Jurkat, Clone E6-1 (cell line): ENCODE measurements at regions not wholly inside any gene's neighbourhood (a gene's known extent, or its start where the extent isn't known, plus 50 kb on each side); places are given as distances from the start of the nearest gene placed in this dataset.

Experiments
- DNase-seq: peaks from one replicate; pipeline ENCODE4 v3.0.0-alpha.2; 2011; ENCODE audit warnings: low read depth, low spot score
- H3K4me3 ChIP-seq: 2 replicates; pipeline ENCODE4 v1.5.1; 2011; ENCODE audit warnings: mild to moderate bottlenecking, low read length, control low read depth, moderate library complexity

- no peak overlapping the region for H3K4me3 ChIP-seq
- DNase-seq: no peak
Observed at GRCh38 chr7:50962962-50963374, 180.3 kb upstream of the GRB10 start.

DNA sequence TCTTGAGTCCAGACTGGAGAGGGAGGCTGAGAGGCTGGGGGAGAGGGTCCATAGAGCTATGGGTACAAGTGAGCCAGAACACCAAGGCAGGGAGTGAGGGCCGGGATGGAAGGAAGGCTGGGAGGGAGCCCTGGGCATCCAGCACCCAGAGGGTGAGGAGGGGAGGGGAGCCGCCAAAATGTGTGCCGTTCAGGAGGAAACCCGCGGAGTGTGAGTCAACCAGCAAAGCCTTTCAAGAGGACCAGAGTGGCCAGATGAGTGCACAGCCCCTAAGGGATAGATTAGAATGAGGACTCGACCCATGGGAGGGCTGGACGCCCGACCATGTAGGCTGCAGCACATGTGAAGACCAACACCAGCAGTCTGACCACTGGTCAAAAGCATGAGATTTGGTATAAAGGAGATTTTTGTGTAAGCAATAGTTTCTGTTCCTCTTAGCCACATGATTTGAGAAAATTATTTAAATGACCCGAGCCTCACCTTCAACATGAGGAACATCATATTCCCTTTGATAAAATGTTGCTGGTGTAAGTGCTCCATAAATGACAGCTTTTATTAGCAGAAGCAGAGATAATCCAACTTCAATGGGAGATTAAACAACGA, 179.7 kb upstream of the GRB10 start:
- no peak for DNase-seq
- H3K4me3 ChIP-seq: no peak overlapping the region

DNA sequence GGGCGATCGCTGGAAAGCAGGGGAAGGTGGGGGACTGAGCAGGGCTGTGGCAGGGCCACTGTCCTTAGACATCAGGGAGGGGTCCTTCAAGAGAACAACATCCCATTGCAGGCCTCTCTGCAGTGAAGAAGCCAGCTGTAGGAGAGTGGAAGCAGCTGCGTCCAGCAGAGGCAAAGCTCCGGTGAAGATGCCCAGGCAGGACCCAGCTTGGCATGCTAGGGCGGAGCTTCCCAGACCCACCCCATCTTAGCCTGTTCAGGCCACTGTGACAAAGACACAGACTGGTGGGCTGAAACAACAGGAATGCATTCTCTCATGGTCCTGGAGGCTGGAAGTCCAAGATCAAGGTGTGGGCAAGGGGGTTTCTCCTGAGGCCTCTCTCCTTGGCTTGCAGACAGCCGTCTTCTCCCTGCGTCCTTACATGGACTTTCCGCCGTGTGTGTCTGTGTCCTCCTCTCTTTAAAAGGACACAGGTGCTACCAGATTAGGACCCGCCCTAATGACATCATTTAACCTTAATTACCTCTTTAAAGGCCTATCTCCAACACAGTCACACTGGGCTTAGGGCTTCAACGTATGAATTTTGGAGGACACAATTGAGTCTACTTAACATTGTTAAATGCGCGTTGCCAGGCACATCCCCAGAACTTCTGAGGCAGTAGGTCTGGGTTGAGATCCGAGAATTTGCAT, 178.1 kb upstream of the GRB10 start:
- H3K4me3 ChIP-seq: no peak overlapping the region
- no peak for DNase-seq

DNA sequence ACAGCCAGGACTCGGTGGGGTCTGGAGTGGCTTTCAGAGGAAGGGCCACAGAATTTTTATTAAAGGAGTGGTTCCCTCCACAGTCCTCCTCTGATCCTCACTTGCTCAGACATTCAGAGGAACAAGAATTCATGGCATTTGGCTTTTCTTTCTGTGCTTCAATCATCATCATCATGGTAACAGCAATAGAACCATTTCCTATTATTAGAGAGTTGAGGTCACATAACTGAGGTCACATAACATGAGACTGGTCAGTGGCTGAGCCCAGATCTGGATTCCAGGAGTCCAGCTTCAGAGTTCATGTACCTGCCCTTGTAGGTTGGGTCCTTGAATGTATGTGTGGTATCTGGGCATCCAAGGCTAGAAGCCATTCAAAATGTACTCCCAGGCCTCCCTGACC, 177.3 kb upstream of the GRB10 start:
- no peak overlapping the region for H3K4me3 ChIP-seq
- DNase-seq: no peak

DNA sequence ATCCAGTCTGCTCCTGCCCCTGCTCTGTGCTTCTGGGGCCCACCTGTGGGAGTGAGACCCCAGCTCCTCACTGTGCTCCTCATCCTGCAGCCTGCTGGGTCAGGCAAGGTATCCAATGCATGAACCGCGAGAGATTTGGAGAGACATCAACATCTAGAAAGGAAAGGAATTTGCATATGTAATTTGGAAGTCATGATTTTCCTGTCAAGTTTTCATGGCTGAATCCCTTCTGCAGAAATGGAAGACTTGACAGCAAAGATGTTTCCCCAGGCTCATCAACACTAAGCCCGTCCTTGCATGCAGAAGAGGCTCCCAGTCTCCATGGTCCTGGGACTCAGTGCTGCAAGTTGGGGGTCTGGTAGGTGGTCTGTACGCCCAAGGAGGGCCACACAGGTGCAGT, 176.9 kb upstream of the GRB10 start:
- no peak overlapping the region for H3K4me3 ChIP-seq
- no peak for DNase-seq

DNA sequence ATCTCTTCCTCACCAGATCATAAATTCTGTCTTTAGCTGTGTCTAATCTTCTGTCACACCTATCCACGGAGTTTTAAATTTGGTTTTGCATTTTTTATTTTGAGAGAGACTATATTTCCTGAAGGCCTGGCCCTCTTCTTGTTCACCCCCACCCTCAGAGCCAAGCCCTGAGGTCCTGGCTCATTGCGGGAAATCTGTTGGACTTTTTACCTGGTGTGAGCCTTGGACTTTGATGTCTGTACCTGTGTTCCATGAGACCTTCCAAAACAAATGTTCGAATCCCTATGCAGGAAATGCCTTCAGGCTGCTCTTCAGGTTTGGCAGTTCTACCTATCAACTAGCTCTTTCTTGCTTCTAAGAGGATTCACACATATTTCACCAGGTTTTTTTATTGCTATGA, 175.2 kb upstream of the GRB10 start:
- no peak overlapping the region for H3K4me3 ChIP-seq

GRCh38 chr7:50957431-50957830, 174.7 kb upstream of the GRB10 start:
- DNase-seq: no peak

More for the DNA sequence above, 175.2 kb upstream of the GRB10 start:
- no peak for DNase-seq

DNA sequence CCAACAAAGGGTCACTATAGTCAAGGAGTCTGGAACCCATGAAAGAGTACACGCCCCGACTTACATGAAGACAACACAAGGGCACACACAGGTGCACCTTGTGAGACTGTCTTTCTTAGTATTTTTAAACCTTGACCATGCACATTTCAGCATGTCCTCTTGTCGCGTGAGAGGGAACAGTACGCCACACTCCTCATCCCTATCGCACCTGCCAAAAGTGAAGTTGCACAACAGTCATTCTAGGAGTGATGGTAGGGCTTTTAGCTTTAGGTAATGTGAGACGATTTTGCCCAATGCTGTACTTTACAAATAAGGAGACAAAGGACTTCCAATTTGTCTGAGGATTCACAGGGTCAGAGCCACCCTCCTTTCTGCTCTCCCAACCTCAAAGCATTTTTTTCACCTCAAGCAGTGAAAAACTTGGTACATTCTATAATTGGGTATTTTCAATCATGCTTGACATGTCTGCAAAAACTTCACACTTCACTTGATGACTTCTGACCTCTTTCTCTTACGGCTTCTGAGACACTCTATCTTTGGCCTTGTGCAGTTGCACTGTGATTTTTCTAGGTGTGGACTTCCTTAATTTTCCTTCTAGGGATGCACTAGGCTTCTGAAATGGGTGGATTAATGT, 173.9 kb upstream of the GRB10 start:
- H3K4me3 ChIP-seq: no peak overlapping the region
- DNase-seq: no peak

More at GRCh38 chr7:50957431-50957830, 174.7 kb upstream of the GRB10 start:
- H3K4me3 ChIP-seq: no peak overlapping the region

GRCh38 chr7:50954716-50955115, 172.0 kb upstream of the GRB10 start:
- DNase-seq: no peak
- H3K4me3 ChIP-seq: no peak overlapping the region

DNA sequence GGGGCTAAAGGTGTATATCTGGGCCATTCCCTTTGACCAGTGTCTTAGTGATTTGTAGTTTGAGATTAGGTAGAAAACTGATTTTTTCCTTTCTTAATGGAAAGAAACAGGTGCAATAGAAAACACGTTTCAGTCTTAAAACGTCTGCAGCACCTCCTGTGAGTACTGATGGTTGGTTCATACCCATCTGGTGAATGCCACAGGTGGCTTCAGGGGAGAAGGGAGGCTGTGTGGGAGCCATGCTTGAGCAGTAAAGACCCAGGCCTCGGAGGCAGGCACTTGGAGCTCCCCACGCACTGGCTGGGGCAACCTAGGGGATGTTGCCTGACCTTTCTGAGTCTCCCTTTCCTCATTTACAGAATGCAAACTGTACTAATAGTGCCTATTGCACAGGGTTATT, 171.5 kb upstream of the GRB10 start:
- no peak for DNase-seq
- no peak overlapping the region for H3K4me3 ChIP-seq

GRCh38 chr7:50953820-50954219, 171.1 kb upstream of the GRB10 start:
- H3K4me3 ChIP-seq: no peak overlapping the region
- no peak for DNase-seq

DNA sequence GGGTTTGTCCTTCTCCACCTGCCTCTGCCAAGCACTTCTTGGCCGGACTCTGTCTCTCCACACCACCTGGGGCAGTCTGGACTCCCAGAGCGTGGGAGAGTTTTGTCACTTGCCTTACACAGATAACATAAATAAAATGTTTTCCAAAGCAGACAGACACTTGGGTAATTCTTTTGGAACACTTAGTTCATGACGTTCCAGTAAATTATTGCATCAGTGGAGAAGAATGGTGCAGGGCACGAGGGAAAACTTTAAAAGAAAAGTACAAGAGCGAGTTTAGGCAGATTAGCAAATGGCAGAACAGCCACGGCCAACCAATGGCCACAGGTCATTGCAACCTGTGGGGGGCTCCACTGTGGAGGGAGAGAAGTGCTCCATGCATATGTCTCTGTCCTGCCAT, 170.6 kb upstream of the GRB10 start:
- no peak for DNase-seq

GRCh38 chr7:50952544-50952943, 169.8 kb upstream of the GRB10 start:
- no peak overlapping the region for H3K4me3 ChIP-seq
- no peak for DNase-seq

More for the DNA sequence above, 170.6 kb upstream of the GRB10 start:
- no peak overlapping the region for H3K4me3 ChIP-seq

DNA sequence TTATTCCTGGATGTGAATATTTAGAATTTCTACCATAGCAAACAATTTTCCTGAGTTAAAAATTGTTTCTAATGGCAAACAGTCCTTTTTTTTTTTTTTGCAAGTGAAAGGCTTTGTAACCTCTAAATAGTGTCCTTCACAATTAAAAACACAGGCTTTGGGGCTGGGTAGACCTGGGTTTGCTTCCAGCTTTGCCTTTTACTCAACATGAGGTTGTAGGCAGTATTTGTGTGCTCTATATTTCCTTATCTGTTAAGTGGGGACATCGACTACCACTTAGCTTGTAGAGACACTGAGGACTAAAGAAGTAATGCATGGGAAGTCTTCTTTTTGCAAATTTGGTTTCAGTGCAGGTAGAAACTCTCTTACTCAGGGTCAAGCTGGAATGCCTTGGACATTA, 169.4 kb upstream of the GRB10 start:
- no peak for DNase-seq
- H3K4me3 ChIP-seq: no peak overlapping the region

DNA sequence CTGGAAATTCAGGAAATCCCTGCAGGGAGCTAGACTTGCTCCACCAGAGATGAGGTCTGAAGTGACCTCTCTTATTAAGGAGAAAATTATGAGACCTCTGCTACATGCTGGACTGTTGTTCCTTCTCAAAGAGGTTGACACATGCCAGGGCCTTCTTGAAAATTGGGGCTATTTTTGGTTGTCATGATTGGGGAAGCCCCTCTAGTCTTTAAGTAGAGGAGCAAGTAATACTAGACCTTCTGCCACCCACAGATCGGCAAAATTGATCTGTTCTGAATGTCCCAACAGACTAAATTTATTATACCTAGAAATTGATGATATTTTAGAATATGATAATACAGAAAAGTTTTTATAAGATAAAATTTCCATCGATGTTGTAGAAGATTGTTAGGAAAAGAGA, 160.8 kb upstream of the GRB10 start:
- no peak for DNase-seq
- H3K4me3 ChIP-seq: no peak overlapping the region

GRCh38 chr7:50941525-50941924, 158.8 kb upstream of the GRB10 start:
- no peak overlapping the region for H3K4me3 ChIP-seq
- no peak for DNase-seq

GRCh38 chr7:50940621-50941020, 157.9 kb upstream of the GRB10 start:
- no peak overlapping the region for H3K4me3 ChIP-seq
- DNase-seq: peak; percentile 19

- no peak overlapping the region for H3K4me3 ChIP-seq
- DNase-seq: no peak
Observed at GRCh38 chr7:50939021-50939420, 156.3 kb upstream of the GRB10 start.

DNA sequence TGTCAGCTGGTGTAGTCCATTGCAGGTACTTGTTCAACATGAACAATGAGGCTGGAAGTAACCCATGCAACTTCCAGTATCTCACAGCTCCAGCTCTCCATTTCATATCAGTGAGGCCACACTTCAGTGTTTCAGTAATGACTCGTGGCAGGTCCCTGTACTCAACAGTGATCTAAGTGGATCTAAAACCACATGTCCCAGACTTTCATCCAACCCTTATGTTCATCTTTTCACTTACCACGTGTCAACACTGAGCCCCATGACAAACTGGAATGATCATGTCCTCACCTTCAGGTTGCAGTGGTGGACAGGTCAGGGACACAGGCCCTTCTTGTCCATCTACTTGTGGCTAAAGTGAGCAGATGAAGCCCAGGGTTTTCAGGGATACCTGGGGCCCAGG, 155.0 kb upstream of the GRB10 start:
- DNase-seq: no peak
- H3K4me3 ChIP-seq: no peak overlapping the region

- no peak for DNase-seq
- H3K4me3 ChIP-seq: no peak overlapping the region
Observed at GRCh38 chr7:50926049-50926448, 143.4 kb upstream of the GRB10 start.

- peak; percentile 57 for DNase-seq
- H3K4me3 ChIP-seq: no peak overlapping the region
Observed at GRCh38 chr7:50923476-50923875, 140.8 kb upstream of the GRB10 start.
